ENCODE measurements at regions not wholly inside any gene's neighbourhood (a gene's known extent, or its start where the extent isn't known, plus 50 kb on each side); places are given as distances from the start of the nearest gene placed in this dataset.

DNA sequence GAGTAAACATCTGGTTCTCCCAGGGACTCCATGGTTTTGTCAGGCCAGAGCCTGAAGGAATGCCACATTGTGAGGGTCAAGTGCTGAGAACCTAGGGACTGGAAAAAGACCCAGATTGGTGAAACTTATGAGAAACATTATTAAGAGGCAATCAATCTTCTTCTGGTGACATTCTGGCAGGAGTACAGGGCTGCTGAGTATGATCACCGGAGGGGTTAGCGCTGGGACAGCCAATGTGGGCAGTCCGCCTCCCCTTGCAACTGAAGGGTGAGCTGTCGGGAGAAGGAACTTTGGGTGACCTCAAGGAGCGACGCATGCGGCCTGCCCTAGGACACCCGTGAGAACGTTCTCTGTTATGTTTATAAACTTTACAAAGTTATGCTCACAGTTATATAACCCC, 429.0 kb downstream of the LMO4 start:
- no peak for DNase-seq
- 75% methylated on average over 4 of the region's 9 CpGs for WGBS (ENCODE audit: insufficient coverage)
- no peaks in the 10 kb centered on the region for H3K36me3 Mint-ChIP-seq

DNA sequence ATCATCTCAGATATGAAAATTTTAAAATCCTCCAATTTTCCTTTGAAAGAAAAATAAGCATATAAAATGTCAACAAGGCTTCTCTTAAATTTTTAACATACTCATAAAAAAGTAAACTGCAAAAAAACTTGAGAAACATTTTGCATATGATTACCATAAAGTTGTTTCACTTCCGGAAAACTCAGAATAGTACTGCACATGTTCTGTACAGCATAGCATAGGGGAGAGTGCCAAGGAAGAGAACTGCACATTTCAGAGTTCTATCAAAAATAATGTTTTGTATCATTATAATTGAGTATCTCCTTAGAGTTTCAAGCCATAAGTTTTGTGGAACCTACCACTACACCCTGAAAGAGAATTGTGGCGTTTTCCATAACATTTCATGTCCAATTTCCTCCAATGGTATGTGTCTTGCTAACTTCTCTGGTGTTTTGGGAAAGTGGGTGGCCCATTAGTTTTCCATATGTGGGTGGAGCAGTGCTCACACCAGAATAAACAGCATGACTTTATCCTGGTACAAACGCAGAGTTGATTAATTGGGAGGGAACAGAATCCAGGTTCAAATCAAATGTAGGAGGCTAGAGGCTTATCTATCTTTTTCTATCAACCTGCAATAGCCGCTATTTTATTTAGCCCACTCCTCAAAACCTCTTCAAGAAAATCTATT, 430.9 kb downstream of the LMO4 start:
- DNase-seq = no peak
- H2AFZ ChIP-seq (ENCODE audit: insufficient read depth, low read depth, low read length, poor library complexity, severe bottlenecking) = no peak overlapping the region
- Mint-ChIP-seq H3K27ac (no peak overlapping the region), H3K27me3 (ENCODE audit: low read depth in 3 of 3) (peaks cover 0 to 1% (median 0%) of the 10 kb centered on the region in 3 donors), H3K36me3 (no peaks in the 10 kb centered on the region), H3K4me3 (no peak overlapping the region), H3K9me3 (peaks cover 0 to 12% (median 2%) of the 10 kb centered on the region in 7 donors), H3K4me1 (no peaks in the 10 kb centered on the region)
- no peaks in the 10 kb centered on the region for H3K36me3 ChIP-seq (replicated peaks in 1 of 2; ENCODE audit: control insufficient read depth in 1 of 2, insufficient read depth in 2 of 2, low read length in 2 of 2)
- no peaks in the 10 kb centered on the region for H3K79me2 ChIP-seq (ENCODE audit: insufficient read depth, low read length)
- intact Hi-C loops (cut with micrococcal nuclease) = no loop called here
- TF ChIP-seq, protein P1, sequence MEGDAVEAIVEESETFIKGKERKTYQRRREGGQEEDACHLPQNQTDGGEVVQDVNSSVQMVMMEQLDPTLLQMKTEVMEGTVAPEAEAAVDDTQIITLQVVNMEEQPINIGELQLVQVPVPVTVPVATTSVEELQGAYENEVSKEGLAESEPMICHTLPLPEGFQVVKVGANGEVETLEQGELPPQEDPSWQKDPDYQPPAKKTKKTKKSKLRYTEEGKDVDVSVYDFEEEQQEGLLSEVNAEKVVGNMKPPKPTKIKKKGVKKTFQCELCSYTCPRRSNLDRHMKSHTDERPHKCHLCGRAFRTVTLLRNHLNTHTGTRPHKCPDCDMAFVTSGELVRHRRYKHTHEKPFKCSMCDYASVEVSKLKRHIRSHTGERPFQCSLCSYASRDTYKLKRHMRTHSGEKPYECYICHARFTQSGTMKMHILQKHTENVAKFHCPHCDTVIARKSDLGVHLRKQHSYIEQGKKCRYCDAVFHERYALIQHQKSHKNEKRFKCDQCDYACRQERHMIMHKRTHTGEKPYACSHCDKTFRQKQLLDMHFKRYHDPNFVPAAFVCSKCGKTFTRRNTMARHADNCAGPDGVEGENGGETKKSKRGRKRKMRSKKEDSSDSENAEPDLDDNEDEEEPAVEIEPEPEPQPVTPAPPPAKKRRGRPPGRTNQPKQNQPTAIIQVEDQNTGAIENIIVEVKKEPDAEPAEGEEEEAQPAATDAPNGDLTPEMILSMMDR (IDR thresholded peaks at IDR 0.05) = no peak
- no peak overlapping the region for H3K27ac ChIP-seq (ENCODE audit: low read depth in 1 of 2, low read length in 2 of 2)
- no peak overlapping the region for H3K4me3 ChIP-seq (replicated peaks in 1 of 3; ENCODE audit: low read depth in 2 of 3, low read length in 3 of 3)
- no peaks in the 10 kb centered on the region for H3K9me3 ChIP-seq (replicated peaks in 1 of 2; ENCODE audit: control insufficient read depth in 1 of 2, insufficient read depth in 1 of 2, low read length in 2 of 2)
- H3K4me2 ChIP-seq (replicated peaks; ENCODE audit: extremely low read depth, low read length, poor library complexity, severe bottlenecking) = no peak overlapping the region
- WGBS (ENCODE audit: insufficient coverage) = no CpG with 5 or more reads among the region's 4 CpGs
- no peak overlapping the region for H3K9ac ChIP-seq (ENCODE audit: insufficient read depth, low read length, poor library complexity, severe bottlenecking)
- H4K20me1 ChIP-seq (ENCODE audit: insufficient read depth, low read length) = no peaks in the 10 kb centered on the region
- no peaks in the 10 kb centered on the region for H3K27me3 ChIP-seq (ENCODE audit: control insufficient read depth in 2 of 2, insufficient read depth in 2 of 2, low read length in 2 of 2)
- no peaks in the 10 kb centered on the region for H3K4me1 ChIP-seq (ENCODE audit: control insufficient read depth in 1 of 2, insufficient read depth in 2 of 2, low read length in 2 of 2)

More for the DNA sequence above, 429.0 kb downstream of the LMO4 start:
- no peak overlapping the region for H3K4me2 ChIP-seq (replicated peaks; ENCODE audit: extremely low read depth, low read length, poor library complexity, severe bottlenecking)
- H3K4me1 Mint-ChIP-seq = no peaks in the 10 kb centered on the region
- no peaks in the 10 kb centered on the region for H3K9me3 ChIP-seq (replicated peaks in 1 of 2; ENCODE audit: control insufficient read depth in 1 of 2, insufficient read depth in 1 of 2, low read length in 2 of 2)
- H3K4me1 ChIP-seq (ENCODE audit: control insufficient read depth in 1 of 2, insufficient read depth in 2 of 2, low read length in 2 of 2) = no peaks in the 10 kb centered on the region
- H2AFZ ChIP-seq (ENCODE audit: insufficient read depth, low read depth, low read length, poor library complexity, severe bottlenecking) = no peak overlapping the region
- H3K27me3 Mint-ChIP-seq (ENCODE audit: low read depth in 3 of 3) = peaks cover 0 to 1% (median 0%) of the 10 kb centered on the region in 3 donors
- peaks cover 0 to 12% (median 4%) of the 10 kb centered on the region in 7 donors for H3K9me3 Mint-ChIP-seq
- H3K27me3 ChIP-seq (ENCODE audit: control insufficient read depth in 2 of 2, insufficient read depth in 2 of 2, low read length in 2 of 2) = no peaks in the 10 kb centered on the region
- no peaks in the 10 kb centered on the region for H3K79me2 ChIP-seq (ENCODE audit: insufficient read depth, low read length)
- no peak overlapping the region for H3K9ac ChIP-seq (ENCODE audit: insufficient read depth, low read length, poor library complexity, severe bottlenecking)
- TF ChIP-seq, protein P1 (IDR thresholded peaks at IDR 0.05) = no peak
- H3K4me3 ChIP-seq (replicated peaks in 1 of 3; ENCODE audit: low read depth in 2 of 3, low read length in 3 of 3) = no peak overlapping the region
- H3K27ac ChIP-seq (ENCODE audit: low read depth in 1 of 2, low read length in 2 of 2) = no peak overlapping the region
- intact Hi-C loops (cut with micrococcal nuclease) = no loop called here
- no peaks in the 10 kb centered on the region for H3K36me3 ChIP-seq (replicated peaks in 1 of 2; ENCODE audit: control insufficient read depth in 1 of 2, insufficient read depth in 2 of 2, low read length in 2 of 2)
- H3K4me3 Mint-ChIP-seq = no peak overlapping the region
- H4K20me1 ChIP-seq (ENCODE audit: insufficient read depth, low read length) = no peaks in the 10 kb centered on the region
- peak overlapping the region in 1 of 7 donors; percentile 23 for H3K27ac Mint-ChIP-seq

Measured in CD14-positive monocyte (primary cell).